Ishikawa (cell line): ENCODE measurements at regions not wholly inside any gene's neighbourhood (a gene's known extent, or its start where the extent isn't known, plus 50 kb on each side); places are given as distances from the start of the nearest gene placed in this dataset.

Experiments used
- CEBPB ChIP-seq: IDR thresholded peaks from 2 replicates; pipeline ENCODE4 v1.6.1; 2012
- CREB1 ChIP-seq: IDR thresholded peaks from 2 replicates; pipeline ENCODE4 v1.6.1; 2012; ENCODE audit warnings: low read depth
- NFIC ChIP-seq: IDR thresholded peaks from 2 replicates; pipeline ENCODE4 v1.6.1; 2012
- RAD21 ChIP-seq: IDR thresholded peaks from 2 replicates; pipeline ENCODE4 v1.6.1; 2012; ENCODE audit warnings: low read depth
- YY1 ChIP-seq: IDR thresholded peaks from 2 replicates; pipeline ENCODE4 v1.6.1; 2012; ENCODE audit warnings: low read depth
- TF ChIP-seq, protein P1 (sequence below): IDR thresholded peaks from 2 replicates; pipeline ENCODE4 v1.6.1; 2012; ENCODE audit warnings: low read depth, mild to moderate bottlenecking

DNA sequence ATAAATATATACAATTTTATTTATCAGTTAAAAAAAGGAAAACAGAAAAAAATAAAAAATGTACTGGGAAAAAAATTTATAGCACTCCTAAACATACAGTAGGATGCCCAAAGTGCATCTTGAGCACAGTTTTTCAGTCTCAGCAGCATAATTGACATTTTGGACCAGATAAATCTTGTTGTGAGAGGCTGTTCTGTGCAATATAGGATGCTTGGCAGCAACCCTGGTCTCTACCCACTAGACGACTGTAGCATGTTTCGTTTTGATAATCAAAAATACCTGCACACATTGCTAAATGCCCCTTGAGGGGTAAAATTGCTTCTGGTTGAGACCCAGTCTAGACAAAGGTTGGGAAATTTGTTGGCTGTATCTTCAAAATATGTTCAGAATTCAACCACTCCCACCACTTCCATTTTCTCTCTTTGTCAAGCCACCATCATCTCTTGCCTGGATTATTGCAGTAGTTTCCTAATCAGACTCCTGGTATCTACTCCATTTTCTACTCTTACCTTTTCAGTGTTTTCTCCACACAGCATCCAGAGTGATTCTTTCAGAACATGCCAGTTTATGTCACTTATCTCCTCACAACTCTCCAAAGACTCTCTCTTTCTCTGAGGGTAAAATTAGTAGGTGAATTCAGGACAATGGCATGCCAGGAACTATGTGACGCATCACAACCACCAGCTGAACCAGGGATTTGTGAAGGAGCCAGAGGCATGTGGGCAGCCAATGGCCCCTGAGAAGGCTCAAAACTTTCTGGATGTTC is 91.4 kb downstream of the GPR85 start:
- no peak for TF ChIP-seq NFIC
- no peak for TF ChIP-seq RAD21
- TF ChIP-seq, protein P1, sequence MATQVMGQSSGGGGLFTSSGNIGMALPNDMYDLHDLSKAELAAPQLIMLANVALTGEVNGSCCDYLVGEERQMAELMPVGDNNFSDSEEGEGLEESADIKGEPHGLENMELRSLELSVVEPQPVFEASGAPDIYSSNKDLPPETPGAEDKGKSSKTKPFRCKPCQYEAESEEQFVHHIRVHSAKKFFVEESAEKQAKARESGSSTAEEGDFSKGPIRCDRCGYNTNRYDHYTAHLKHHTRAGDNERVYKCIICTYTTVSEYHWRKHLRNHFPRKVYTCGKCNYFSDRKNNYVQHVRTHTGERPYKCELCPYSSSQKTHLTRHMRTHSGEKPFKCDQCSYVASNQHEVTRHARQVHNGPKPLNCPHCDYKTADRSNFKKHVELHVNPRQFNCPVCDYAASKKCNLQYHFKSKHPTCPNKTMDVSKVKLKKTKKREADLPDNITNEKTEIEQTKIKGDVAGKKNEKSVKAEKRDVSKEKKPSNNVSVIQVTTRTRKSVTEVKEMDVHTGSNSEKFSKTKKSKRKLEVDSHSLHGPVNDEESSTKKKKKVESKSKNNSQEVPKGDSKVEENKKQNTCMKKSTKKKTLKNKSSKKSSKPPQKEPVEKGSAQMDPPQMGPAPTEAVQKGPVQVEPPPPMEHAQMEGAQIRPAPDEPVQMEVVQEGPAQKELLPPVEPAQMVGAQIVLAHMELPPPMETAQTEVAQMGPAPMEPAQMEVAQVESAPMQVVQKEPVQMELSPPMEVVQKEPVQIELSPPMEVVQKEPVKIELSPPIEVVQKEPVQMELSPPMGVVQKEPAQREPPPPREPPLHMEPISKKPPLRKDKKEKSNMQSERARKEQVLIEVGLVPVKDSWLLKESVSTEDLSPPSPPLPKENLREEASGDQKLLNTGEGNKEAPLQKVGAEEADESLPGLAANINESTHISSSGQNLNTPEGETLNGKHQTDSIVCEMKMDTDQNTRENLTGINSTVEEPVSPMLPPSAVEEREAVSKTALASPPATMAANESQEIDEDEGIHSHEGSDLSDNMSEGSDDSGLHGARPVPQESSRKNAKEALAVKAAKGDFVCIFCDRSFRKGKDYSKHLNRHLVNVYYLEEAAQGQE, result no peak
- no peak for TF ChIP-seq YY1
- no peak for TF ChIP-seq CREB1
- no peak for TF ChIP-seq CEBPB
